Stomach (tissue), 8 donors: ENCODE measurements at regions not wholly inside any gene's neighbourhood (a gene's known extent, or its start where the extent isn't known, plus 50 kb on each side); places are given as distances from the start of the nearest gene placed in this dataset.
A peak's percentile ranks its signal among the peaks of the same experiment; 100 is the strongest.

Experiments used
- DNase-seq, 2 donors: peaks; one replicate each; pipeline versions ENCODE4 v3.0.0 to v3.0.0-alpha.2; 2013 to 2019
- H3K27ac ChIP-seq, 5 donors: fragments of 200-600 bp in 4 of 5; sonication (generic) in 4 of 5; one replicate each; pipeline ENCODE4 v1.5.1; 2013 to 2019; ENCODE audit warnings: mild to moderate bottlenecking in 1 of 5, moderate library complexity in 1 of 5
- H3K27me3 ChIP-seq, 3 donors: fragments of 200-600 bp; sonication (generic); one replicate each; pipeline ENCODE4 v1.5.1; 2017 to 2019; ENCODE audit warnings: mixed run types in 1 of 3
- H3K36me3 ChIP-seq, 4 donors: fragments of 200-600 bp; sonication (generic); 1 replicate in 3 of 4; 2 replicates in 1 of 4; pipeline ENCODE4 v1.5.1; 2016 to 2019
- H3K4me1 ChIP-seq, 4 donors: fragments of 200-600 bp; sonication (generic); one replicate each; pipeline ENCODE4 v1.5.1; 2016 to 2019
- H3K4me3 ChIP-seq, 4 donors: fragments of 200-600 bp; sonication (generic) in 3 of 4; one replicate each; pipeline ENCODE4 v1.5.1; 2016 to 2019; ENCODE audit warnings: mild to moderate bottlenecking in 1 of 4
- H3K9me3 ChIP-seq, 4 donors: fragments of 200-600 bp; sonication (generic); one replicate each; pipeline ENCODE4 v1.5.1; 2016 to 2019
- EP300 ChIP-seq: sonication (generic); formaldehyde crosslinking; IDR thresholded peaks from one replicate; pipeline ENCODE4 v1.6.1; 2017; ENCODE audit warnings: antibody characterized with exemption
- POLR2A ChIP-seq, 4 donors: fragments of 450-650 bp; IDR thresholded peaks; one replicate each; pipeline ENCODE4 v1.6.1; 2016; ENCODE audit warnings: antibody characterized with exemption in 4 of 4, control low read depth in 2 of 4, mild to moderate bottlenecking in 1 of 4, moderate library complexity in 1 of 4
- POLR2AphosphoS5 ChIP-seq, 3 donors: sonication (generic); formaldehyde crosslinking; IDR thresholded peaks; one replicate each; pipeline ENCODE4 v1.6.1; 2016; ENCODE audit warnings: antibody characterized with exemption in 3 of 3
- WGBS, 5 donors: extraction: QIAGEN DNeasy Blood & Tissue Kit in 3 of 5; methylation state at CpG; one replicate each; pipeline versions ENCODE4 v1.1.5 to v1.1.7; 2013 to 2018; 5-methylcytosine and 5-hydroxymethylcytosine counted together
- intact Hi-C: fragments of 100-400 bp; cut with DNase I; formaldehyde crosslinking; loops from one replicate; pipeline ENCODE4 v1.15.1; 2023; ENCODE audit warnings: low total_unique reads
- TF ChIP-seq, protein P1 (sequence below), 7 experiments: fragments of 450-650 bp in 4 of 7; fragments of 200-600 bp in 3 of 7; sonication (generic) in 3 of 7; IDR thresholded peaks; one replicate each; pipeline ENCODE4 v1.5.1; 2016 to 2019; ENCODE audit warnings: antibody characterized with exemption in 7 of 7, control low read depth in 2 of 7, mild to moderate bottlenecking in 1 of 7
- donor health status: healthy with polysubstance abuse.
- donor health status: Bipolar disorder and iron deficiency.
- donor health status: healthy.

DNA sequence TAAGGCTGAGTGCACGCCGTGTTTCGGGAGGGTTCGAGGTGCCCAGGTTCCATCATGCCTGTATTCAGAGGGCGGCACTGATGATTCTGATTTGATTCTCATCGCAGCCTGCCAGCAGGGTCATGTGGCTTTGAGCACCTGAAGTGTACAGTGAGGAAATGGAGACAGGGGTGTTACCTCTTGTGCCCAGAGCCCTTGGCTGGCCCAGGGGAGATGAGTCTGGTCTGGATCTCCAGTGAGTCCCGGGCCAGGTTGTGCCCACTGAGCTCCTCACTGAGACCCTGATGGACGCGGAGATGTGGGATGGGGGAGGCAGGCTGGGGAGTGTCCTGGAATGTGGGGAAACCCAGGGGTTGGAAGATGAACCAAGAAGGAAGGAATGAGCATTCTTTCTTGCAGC is 54.7 kb downstream of the GADD45G start:
- no peaks in the 10 kb centered on the region for H3K9me3 ChIP-seq
- no peaks in the 10 kb centered on the region for H3K27me3 ChIP-seq
- no peak for DNase-seq
- H3K4me1 ChIP-seq, result peaks cover 37 to 79% (median 58%) of the 10 kb centered on the region in 4 donors
- no peaks in the 10 kb centered on the region for H3K36me3 ChIP-seq
- intact Hi-C loops, result loop anchor here (10.0 kb wide), 1 partner anchor 55 kb away; no protein-coding TSS in a partner anchor
- TF ChIP-seq POLR2A (IDR thresholded peaks at IDR 0.05) (no peak), POLR2AphosphoS5 (IDR thresholded peaks at IDR 0.05) (no peak)
- WGBS, 5 donors, result 96 to 98% (median 97%) methylated on average over 9 of the region's 9 CpGs
- H3K4me3 ChIP-seq, result no peak overlapping the region
- no peak overlapping the region for H3K27ac ChIP-seq

DNA sequence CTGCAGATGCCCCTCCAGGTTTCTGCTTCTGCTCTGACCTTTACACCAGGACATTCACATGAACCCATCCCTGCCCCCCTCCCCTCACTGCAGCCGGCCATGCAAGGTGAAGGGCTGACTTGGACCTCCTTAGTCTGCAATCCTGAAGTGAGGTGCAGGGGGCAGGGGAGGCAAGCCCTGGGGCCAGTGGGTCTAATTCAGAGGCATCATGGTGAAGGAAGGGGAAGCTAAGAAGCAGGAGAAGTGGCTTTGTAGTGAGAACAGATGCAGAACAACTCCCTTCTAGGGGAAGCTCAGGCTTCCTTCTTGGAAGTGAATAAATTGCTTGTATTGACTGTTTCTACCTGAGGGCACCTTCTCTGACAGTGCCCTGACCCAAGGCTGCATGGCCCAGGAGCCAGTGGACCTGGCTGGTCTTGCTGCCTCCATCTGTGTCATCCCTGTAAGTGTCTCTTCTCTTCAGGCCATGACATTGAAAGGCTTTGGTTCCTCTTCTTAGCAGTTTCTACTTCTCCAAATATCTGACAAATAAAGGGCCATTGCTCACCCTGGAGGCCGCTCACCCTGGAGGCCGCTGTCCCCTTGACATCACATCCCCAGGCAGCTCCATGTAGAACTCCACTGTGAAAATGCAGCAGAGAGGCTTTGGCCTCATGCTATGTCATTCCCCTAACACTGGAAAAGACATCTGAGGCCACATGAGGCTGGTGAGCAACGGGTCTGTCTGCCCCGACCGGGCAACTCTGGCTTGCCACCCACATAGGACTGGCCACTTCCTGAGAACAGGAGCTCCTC is 55.3 kb downstream of the GADD45G start:
- Histone ChIP-seq H3K27ac (peak overlapping the region in 2 of 5 donors; percentile 81 to 88), H3K27me3 (no peaks in the 10 kb centered on the region), H3K4me1 (peaks cover 38 to 84% (median 60%) of the 10 kb centered on the region in 4 donors), H3K36me3 (no peaks in the 10 kb centered on the region), H3K9me3 (no peaks in the 10 kb centered on the region), H3K4me3 (no peak overlapping the region)
- intact Hi-C loops, result loop anchor here (10.0 kb wide), 1 partner anchor 55 kb away; no protein-coding TSS in a partner anchor
- DNase-seq, result no peak
- WGBS, 5 donors, result 87 to 100% (median 93%) methylated on average over 3 to 6 of the region's 6 CpGs
- TF ChIP-seq POLR2AphosphoS5 (IDR thresholded peaks at IDR 0.05) (no peak), POLR2A (IDR thresholded peaks at IDR 0.05) (no peak), EP300 (no peak)
- TF ChIP-seq, protein P1, sequence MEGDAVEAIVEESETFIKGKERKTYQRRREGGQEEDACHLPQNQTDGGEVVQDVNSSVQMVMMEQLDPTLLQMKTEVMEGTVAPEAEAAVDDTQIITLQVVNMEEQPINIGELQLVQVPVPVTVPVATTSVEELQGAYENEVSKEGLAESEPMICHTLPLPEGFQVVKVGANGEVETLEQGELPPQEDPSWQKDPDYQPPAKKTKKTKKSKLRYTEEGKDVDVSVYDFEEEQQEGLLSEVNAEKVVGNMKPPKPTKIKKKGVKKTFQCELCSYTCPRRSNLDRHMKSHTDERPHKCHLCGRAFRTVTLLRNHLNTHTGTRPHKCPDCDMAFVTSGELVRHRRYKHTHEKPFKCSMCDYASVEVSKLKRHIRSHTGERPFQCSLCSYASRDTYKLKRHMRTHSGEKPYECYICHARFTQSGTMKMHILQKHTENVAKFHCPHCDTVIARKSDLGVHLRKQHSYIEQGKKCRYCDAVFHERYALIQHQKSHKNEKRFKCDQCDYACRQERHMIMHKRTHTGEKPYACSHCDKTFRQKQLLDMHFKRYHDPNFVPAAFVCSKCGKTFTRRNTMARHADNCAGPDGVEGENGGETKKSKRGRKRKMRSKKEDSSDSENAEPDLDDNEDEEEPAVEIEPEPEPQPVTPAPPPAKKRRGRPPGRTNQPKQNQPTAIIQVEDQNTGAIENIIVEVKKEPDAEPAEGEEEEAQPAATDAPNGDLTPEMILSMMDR (IDR thresholded peaks at IDR 0.05), result no peak

DNA sequence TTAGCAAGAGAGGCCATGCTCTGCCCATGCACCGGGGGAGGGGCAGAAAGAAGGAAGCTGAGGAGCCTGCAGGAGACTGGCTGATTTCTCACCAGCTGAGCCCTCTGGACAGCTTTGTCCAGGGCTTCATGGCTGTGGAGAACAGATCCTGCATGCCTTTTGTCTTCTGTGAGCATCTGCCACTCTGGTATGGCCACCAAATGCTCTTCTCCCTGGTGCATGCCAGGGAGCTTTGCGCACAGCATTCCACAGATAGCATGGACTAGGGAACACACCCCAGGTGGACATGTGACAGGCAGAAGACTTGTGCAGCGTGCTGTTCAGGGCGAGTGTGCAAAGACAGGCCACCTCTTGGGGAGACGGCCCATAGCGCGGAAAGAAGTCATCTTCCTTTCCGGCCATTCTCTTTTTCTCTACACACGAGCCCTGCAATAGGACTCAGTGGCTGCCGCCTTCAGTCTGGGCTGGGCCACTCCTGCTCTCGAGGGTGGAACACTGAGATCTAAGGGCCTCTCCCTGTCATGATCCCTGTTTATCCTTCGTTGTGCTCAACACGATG is 56.7 kb downstream of the GADD45G start:
- H3K9me3 ChIP-seq, result no peaks in the 10 kb centered on the region
- peaks cover 44 to 81% (median 70%) of the 10 kb centered on the region in 4 donors for H3K4me1 ChIP-seq
- H3K27ac ChIP-seq, result peak overlapping the region; percentile 62 to 88 (median 79)
- TF ChIP-seq POLR2AphosphoS5 (IDR thresholded peaks at IDR 0.05) (no peak), POLR2A (IDR thresholded peaks at IDR 0.05) (no peak), EP300 (no peak)
- TF ChIP-seq, protein P1 (IDR thresholded peaks at IDR 0.05), result no peak
- 18 to 31% (median 29%) methylated on average over 13 of the region's 13 CpGs for WGBS, 5 donors
- peak in 1 of 2 donors; percentile 55 for DNase-seq
- H3K36me3 ChIP-seq, result no peaks in the 10 kb centered on the region
- H3K4me3 ChIP-seq, result peak overlapping the region in 2 of 4 donors; percentile 30 to 34
- intact Hi-C loops, result no loop called here
- H3K27me3 ChIP-seq, result no peaks in the 10 kb centered on the region

DNA sequence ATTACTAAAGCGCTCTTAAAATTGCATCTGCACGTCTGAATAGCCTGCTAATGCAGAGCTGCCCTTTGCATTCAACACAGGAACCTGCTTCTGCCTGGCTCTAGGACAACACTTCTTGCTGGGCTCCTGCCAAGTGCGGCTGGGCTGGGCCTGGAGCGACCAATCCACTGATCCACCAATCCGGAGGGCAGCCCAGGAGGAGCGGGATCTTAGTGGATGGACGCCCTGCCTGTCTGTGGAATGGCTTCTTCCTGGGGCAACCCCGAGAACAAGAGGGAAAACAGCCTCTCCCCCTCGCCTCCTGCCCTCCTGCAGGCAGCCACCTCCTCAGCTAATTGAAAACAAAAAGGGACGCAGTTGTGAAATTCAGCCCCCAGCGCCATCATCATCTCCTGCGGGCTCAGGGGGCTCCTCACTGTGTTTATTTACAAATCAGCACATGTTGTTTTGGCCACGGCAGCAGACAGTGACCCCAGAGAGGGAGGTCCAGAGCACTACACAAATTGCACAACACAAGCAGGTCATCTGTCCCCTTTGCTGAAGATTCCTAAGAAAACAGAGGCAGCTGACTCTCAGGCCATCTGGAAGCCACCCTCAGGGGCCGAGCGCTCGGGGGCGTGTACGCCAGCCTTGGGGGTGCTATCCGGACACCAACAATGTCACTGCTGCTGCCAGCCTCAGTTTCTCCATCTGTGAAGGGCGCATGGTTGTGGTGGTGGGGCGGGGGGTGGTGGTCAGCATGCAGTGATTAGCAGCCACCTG is 57.3 kb downstream of the GADD45G start:
- Histone ChIP-seq H3K27ac (peak overlapping the region; percentile 62 to 88 (median 79)), H3K4me3 (peak overlapping the region; percentile 17 to 34 (median 26)), H3K4me1 (peaks cover 47 to 86% (median 76%) of the 10 kb centered on the region in 4 donors), H3K9me3 (no peaks in the 10 kb centered on the region), H3K27me3 (no peaks in the 10 kb centered on the region), H3K36me3 (no peaks in the 10 kb centered on the region)
- no peak for TF ChIP-seq EP300
- TF ChIP-seq POLR2AphosphoS5 (IDR thresholded peaks at IDR 0.05), result peak; percentile 29 to 63 (median 46)
- TF ChIP-seq POLR2A (IDR thresholded peaks at IDR 0.05), result no peak
- TF ChIP-seq, protein P1 (IDR thresholded peaks at IDR 0.05), result no peak
- WGBS, 5 donors, result 15 to 36% (median 30%) methylated on average over 16 to 21 of the region's 21 CpGs
- DNase-seq, result peak; percentile 99
- intact Hi-C loops, result no loop called here
